Gastroesophageal sphincter (tissue), 4 donors: ENCODE measurements at regions not wholly inside any gene's neighbourhood (a gene's known extent, or its start where the extent isn't known, plus 50 kb on each side); places are given as distances from the start of the nearest gene placed in this dataset.

Experiments used
- ATAC-seq: fragments of 150-250 bp; one replicate; pipeline ENCODE4 v1.9.1; 2016; ENCODE audit warnings: mild to moderate bottlenecking, moderate library complexity
- H3K27ac ChIP-seq, 4 donors: fragments of 200-600 bp; sonication (generic) in 3 of 4; 1 replicate in 3 of 4; 2 replicates in 1 of 4; pipeline ENCODE4 v1.5.1; 2016 to 2019
- H3K27me3 ChIP-seq: fragments of 200-600 bp; sonication (generic); one replicate; pipeline ENCODE4 v1.5.1; 2019
- H3K36me3 ChIP-seq, 2 donors: fragments of 200-600 bp; sonication (generic); one replicate each; pipeline ENCODE4 v1.5.1; 2019; ENCODE audit warnings: control low read depth in 1 of 2
- H3K4me1 ChIP-seq, 3 donors: fragments of 200-600 bp; sonication (generic); 1 replicate in 2 of 3; 2 replicates in 1 of 3; pipeline ENCODE4 v1.5.1; 2016 to 2019; ENCODE audit warnings: control low read depth in 2 of 3
- H3K4me3 ChIP-seq, 2 donors: fragments of 200-600 bp; sonication (generic); one replicate each; pipeline ENCODE4 v1.5.1; 2019; ENCODE audit warnings: mild to moderate bottlenecking in 1 of 2, moderate library complexity in 1 of 2
- H3K9me3 ChIP-seq, 3 donors: fragments of 200-600 bp; sonication (generic); one replicate each; pipeline ENCODE4 v1.5.1; 2017 to 2019; ENCODE audit warnings: control low read depth in 2 of 3
- CTCF ChIP-seq, 4 experiments: fragments of 200-600 bp in 2 of 4; fragments of 450-650 bp in 2 of 4; sonication (generic) in 1 of 4; IDR thresholded peaks; one replicate each; pipeline ENCODE4 v1.5.1; 2017 to 2019; ENCODE audit warnings: antibody characterized with exemption in 4 of 4, mild to moderate bottlenecking in 2 of 4, moderate library complexity in 2 of 4
- EP300 ChIP-seq: sonication (generic); formaldehyde crosslinking; IDR thresholded peaks from one replicate; pipeline ENCODE4 v1.6.1; 2017; ENCODE audit warnings: antibody characterized with exemption, mild to moderate bottlenecking
- POLR2A ChIP-seq, 2 donors: fragments of 450-650 bp; IDR thresholded peaks; one replicate each; pipeline ENCODE4 v1.6.1; 2017; ENCODE audit warnings: antibody characterized with exemption in 2 of 2, mild to moderate bottlenecking in 2 of 2, moderate library complexity in 1 of 2
- POLR2AphosphoS5 ChIP-seq: sonication (generic); formaldehyde crosslinking; IDR thresholded peaks from one replicate; pipeline ENCODE4 v1.6.1; 2017; ENCODE audit warnings: antibody characterized with exemption
- WGBS, 2 donors: methylation state at CpG; one replicate each; pipeline ENCODE4 v1.1.5; 2018; ENCODE audit warnings: low coverage in 1 of 2; 5-methylcytosine and 5-hydroxymethylcytosine counted together

GRCh38 chr2:236748801-236749200 is 179.2 kb downstream of the ACKR3 start:
- WGBS, 2 donors, result 62% methylated on average over 7 of the region's 7 CpGs; no CpG with 5 or more reads in 1 of the 2 donors
- no peaks in the 10 kb centered on the region for H3K9me3 ChIP-seq
- no peak for TF ChIP-seq POLR2AphosphoS5
- TF ChIP-seq POLR2A (IDR thresholded peaks at IDR 0.05), result no peak
- no peak for TF ChIP-seq CTCF (IDR thresholded peaks at IDR 0.05)
- no peak for TF ChIP-seq EP300
- peak; percentile 42 for ATAC-seq
- H3K4me3 ChIP-seq, result no peak overlapping the region
- H3K4me1 ChIP-seq, result peaks cover 0 to 18% (median 6%) of the 10 kb centered on the region in 3 donors
- H3K27ac ChIP-seq, result peak overlapping the region in 2 of 4 donors; percentile 1 to 39
- no peaks in the 10 kb centered on the region for H3K36me3 ChIP-seq
- H3K27me3 ChIP-seq, result no peaks in the 10 kb centered on the region

GRCh38 chr2:236749346-236749745 is 179.7 kb downstream of the ACKR3 start:
- Histone ChIP-seq H3K36me3 (no peaks in the 10 kb centered on the region), H3K9me3 (no peaks in the 10 kb centered on the region), H3K4me3 (no peak overlapping the region), H3K27ac (peak overlapping the region in 1 of 4 donors; percentile 1), H3K4me1 (peaks cover 0 to 18% (median 6%) of the 10 kb centered on the region in 3 donors), H3K27me3 (no peaks in the 10 kb centered on the region)
- no peak for TF ChIP-seq CTCF (IDR thresholded peaks at IDR 0.05)
- TF ChIP-seq POLR2A (IDR thresholded peaks at IDR 0.05), result no peak
- TF ChIP-seq EP300, result no peak
- TF ChIP-seq POLR2AphosphoS5, result no peak
- no peak for ATAC-seq
- WGBS, 2 donors, result 40 to 43% methylated on average over 2 to 3 of the region's 4 CpGs

- 96 to 98% methylated on average over 8 to 10 of the region's 11 CpGs for WGBS, 2 donors
- ATAC-seq, result no peak
- no peaks in the 10 kb centered on the region for H3K36me3 ChIP-seq
- H3K9me3 ChIP-seq, result no peaks in the 10 kb centered on the region
- H3K4me1 ChIP-seq, result peaks cover 0 to 11% (median 3%) of the 10 kb centered on the region in 3 donors
- no peak overlapping the region for H3K27ac ChIP-seq
- H3K27me3 ChIP-seq, result no peaks in the 10 kb centered on the region
- no peak for TF ChIP-seq CTCF (IDR thresholded peaks at IDR 0.05)
- TF ChIP-seq EP300, result no peak
- TF ChIP-seq POLR2AphosphoS5, result no peak
- TF ChIP-seq POLR2A (IDR thresholded peaks at IDR 0.05), result no peak
- H3K4me3 ChIP-seq, result no peak overlapping the region
These were observed 182.5 kb downstream of the ACKR3 start for GRCh38 chr2:236752096-236752495.

GRCh38 chr2:236753606-236754270 is 184.1 kb downstream of the ACKR3 start:
- no peak overlapping the region for H3K4me3 ChIP-seq
- no peak for ATAC-seq
- H3K36me3 ChIP-seq, result no peaks in the 10 kb centered on the region
- no peak overlapping the region for H3K27ac ChIP-seq
- no peaks in the 10 kb centered on the region for H3K27me3 ChIP-seq
- peaks cover 0 to 5% (median 3%) of the 10 kb centered on the region in 3 donors for H3K4me1 ChIP-seq
- H3K9me3 ChIP-seq, result no peaks in the 10 kb centered on the region
- no peak for TF ChIP-seq POLR2AphosphoS5
- no peak for TF ChIP-seq CTCF (IDR thresholded peaks at IDR 0.05)
- TF ChIP-seq POLR2A (IDR thresholded peaks at IDR 0.05), result no peak
- TF ChIP-seq EP300, result no peak
- WGBS, 2 donors, result 78 to 82% methylated on average over 3 to 4 of the region's 5 CpGs

GRCh38 chr2:236754271-236754944 is 184.8 kb downstream of the ACKR3 start:
- no peak overlapping the region for H3K27ac ChIP-seq
- H3K36me3 ChIP-seq, result no peaks in the 10 kb centered on the region
- WGBS, 2 donors, result 81 to 86% methylated on average over 6 to 7 of the region's 11 CpGs
- H3K4me3 ChIP-seq, result no peak overlapping the region
- no peak for TF ChIP-seq EP300
- TF ChIP-seq CTCF (IDR thresholded peaks at IDR 0.05), result no peak
- no peak for TF ChIP-seq POLR2AphosphoS5
- TF ChIP-seq POLR2A (IDR thresholded peaks at IDR 0.05), result no peak
- H3K27me3 ChIP-seq, result no peaks in the 10 kb centered on the region
- no peaks in the 10 kb centered on the region for H3K4me1 ChIP-seq
- no peak for ATAC-seq
- no peaks in the 10 kb centered on the region for H3K9me3 ChIP-seq
